ENCODE measurements at regions not wholly inside any gene's neighbourhood (a gene's known extent, or its start where the extent isn't known, plus 50 kb on each side); places are given as distances from the start of the nearest gene placed in this dataset.
A peak's percentile ranks its signal among the peaks of the same experiment; 100 is the strongest.
"Not testable (repeated sequence)": the region's sequence is repeated elsewhere in the genome, so short reads cannot be mapped to it uniquely, and the experiment has no call there.

- Mint-ChIP-seq H3K27me3 (ENCODE audit: low read depth) (no peaks in the 10 kb centered on the region), H3K9me3 (peaks cover 4% of the 10 kb centered on the region)
Measured at GRCh38 chr14:58920230-58920629, 268.2 kb upstream of the DAAM1 start.

DNA sequence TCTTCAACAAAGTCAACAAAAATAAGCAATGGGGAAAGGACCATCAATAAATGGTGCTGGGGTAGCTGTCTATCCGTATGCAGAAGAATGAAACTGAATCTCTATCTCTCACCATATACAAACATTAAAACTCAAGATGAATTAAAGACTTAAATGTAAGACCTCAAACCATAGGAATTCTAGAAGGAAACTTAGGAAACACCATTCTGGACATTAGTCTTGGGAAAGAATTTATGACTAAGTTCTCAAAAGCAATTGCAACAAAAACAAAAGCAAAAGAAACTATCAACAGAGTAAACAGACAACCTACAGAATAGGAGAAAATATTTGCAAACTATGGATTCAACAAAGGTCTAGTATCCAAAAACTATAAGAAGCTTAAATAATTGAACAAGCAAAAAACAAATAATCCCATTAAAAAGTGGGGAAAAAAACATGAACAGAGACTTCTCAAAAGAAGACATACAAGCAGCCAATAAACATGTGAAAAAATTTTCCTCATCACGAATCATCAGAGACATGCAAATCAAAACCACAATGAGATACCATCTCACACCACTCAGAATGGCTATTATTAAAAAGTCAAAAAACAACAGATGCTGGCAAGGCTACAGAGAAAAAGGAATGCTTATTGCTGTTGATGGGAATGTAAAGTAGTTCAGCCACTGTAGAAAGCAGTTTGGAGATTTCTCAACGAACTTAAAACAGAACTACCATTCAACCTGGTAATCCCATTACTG is 266.1 kb upstream of the DAAM1 start:
- not testable (repeated sequence) for H3K36me3 Mint-ChIP-seq (ENCODE audit: low read depth); H3K9me3 Mint-ChIP-seq; H3K27me3 Mint-ChIP-seq (ENCODE audit: low read depth); H3K27ac Mint-ChIP-seq; H3K4me3 Mint-ChIP-seq
- peaks cover 23% of the 10 kb centered on the region for H3K4me1 Mint-ChIP-seq

More at GRCh38 chr14:58920230-58920629, 268.2 kb upstream of the DAAM1 start:
- TF ChIP-seq CTCF (IDR thresholded peaks at IDR 0.05; ENCODE audit: unreplicated experiment in 3 of 3): no peak
- Mint-ChIP-seq H3K4me3 (no peak overlapping the region), H3K36me3 (ENCODE audit: low read depth) (no peaks in the 10 kb centered on the region), H3K27ac (peak overlapping the region in 2 of 3 experiments; percentile 16 to 54), H3K4me1 (peaks cover 23% of the 10 kb centered on the region)

DNA sequence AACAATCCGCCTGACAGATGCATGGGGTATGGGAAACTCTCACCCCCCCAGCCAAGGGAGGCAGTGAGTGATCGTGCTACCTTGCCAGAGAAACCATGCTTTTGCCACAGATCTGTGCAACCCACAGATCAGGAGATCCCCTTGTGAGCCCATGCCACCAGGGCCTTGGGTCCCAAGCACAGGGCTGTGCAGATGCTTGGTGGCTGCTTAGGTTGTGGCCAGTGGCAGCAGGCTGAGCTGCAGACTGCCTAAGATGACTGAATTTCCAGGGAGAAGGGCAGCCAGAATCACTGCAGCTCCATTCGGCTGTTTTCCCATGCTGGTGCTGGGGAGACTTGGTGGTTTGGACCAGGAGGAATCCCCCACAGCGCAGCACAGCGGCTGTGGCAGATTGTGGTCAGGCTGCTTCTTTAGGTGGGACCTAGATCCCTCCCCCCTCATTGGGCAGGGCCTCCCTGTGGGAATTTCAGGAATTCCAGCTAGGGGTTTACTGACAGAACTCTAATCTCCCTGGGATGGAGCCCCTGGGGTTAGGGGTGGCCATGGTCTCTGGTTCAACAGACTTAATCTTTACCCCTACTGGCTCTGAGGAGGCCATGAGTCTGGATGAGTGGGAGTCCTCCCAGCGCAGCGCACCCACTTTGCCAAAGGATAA is 264.6 kb upstream of the DAAM1 start:
- Mint-ChIP-seq H3K9me3 (peaks cover 14% of the 10 kb centered on the region), H3K27me3 (ENCODE audit: low read depth) (no peaks in the 10 kb centered on the region), H3K27ac (no peak overlapping the region), H3K4me1 (peaks cover 22% of the 10 kb centered on the region), H3K36me3 (ENCODE audit: low read depth) (no peaks in the 10 kb centered on the region), H3K4me3 (no peak overlapping the region)
- TF ChIP-seq CTCF (IDR thresholded peaks at IDR 0.05; ENCODE audit: unreplicated experiment in 3 of 3): no peak

GRCh38 chr14:58941629-58942028 is 246.8 kb upstream of the DAAM1 start:
- peaks cover 16% of the 10 kb centered on the region for H3K9me3 Mint-ChIP-seq
- no peak for TF ChIP-seq CTCF (IDR thresholded peaks at IDR 0.05; ENCODE audit: unreplicated experiment in 3 of 3)
- H3K27me3 Mint-ChIP-seq (ENCODE audit: low read depth): no peaks in the 10 kb centered on the region
- H3K36me3 Mint-ChIP-seq (ENCODE audit: low read depth): peaks cover 7% of the 10 kb centered on the region
- no peak overlapping the region for H3K4me3 Mint-ChIP-seq
- peak overlapping the region; percentile 76 to 78 (median 78) for H3K27ac Mint-ChIP-seq
- H3K4me1 Mint-ChIP-seq: peaks cover 43% of the 10 kb centered on the region

GRCh38 chr14:58942516-58942915 is 246.0 kb upstream of the DAAM1 start:
- Mint-ChIP-seq H3K27ac (peak overlapping the region; percentile 77 to 78 (median 78)), H3K27me3 (ENCODE audit: low read depth) (no peaks in the 10 kb centered on the region), H3K4me1 (peaks cover 49% of the 10 kb centered on the region), H3K36me3 (ENCODE audit: low read depth) (peaks cover under 1% of the 10 kb centered on the region), H3K9me3 (peaks cover 8% of the 10 kb centered on the region), H3K4me3 (no peak overlapping the region)
- TF ChIP-seq CTCF (IDR thresholded peaks at IDR 0.05; ENCODE audit: unreplicated experiment in 3 of 3): no peak

GRCh38 chr14:58944343-58944967 is 244.0 kb upstream of the DAAM1 start:
- Mint-ChIP-seq H3K27me3 (ENCODE audit: low read depth) (no peaks in the 10 kb centered on the region), H3K36me3 (ENCODE audit: low read depth) (no peaks in the 10 kb centered on the region), H3K4me3 (no peak overlapping the region), H3K9me3 (peaks cover 2% of the 10 kb centered on the region), H3K4me1 (peaks cover 57% of the 10 kb centered on the region), H3K27ac (peak overlapping the region; percentile 38 to 48 (median 44))
- no peak for TF ChIP-seq CTCF (IDR thresholded peaks at IDR 0.05; ENCODE audit: unreplicated experiment in 3 of 3)
